Renal pelvis (tissue), 1 donor: ENCODE measurements at regions not wholly inside any gene's neighbourhood (a gene's known extent, or its start where the extent isn't known, plus 50 kb on each side); places are given as distances from the start of the nearest gene placed in this dataset.

Experiments
- DNase-seq: peaks from one replicate; pipeline ENCODE4 v3.0.0-alpha.2; 2013

GRCh38 chr10:130769146-130770017, 542.1 kb downstream of the TCERG1L start:
- DNase-seq = no peak

- DNase-seq = no peak
These were observed 541.4 kb downstream of the TCERG1L start for GRCh38 chr10:130770018-130770630.

- DNase-seq = no peak
These were observed 540.0 kb downstream of the TCERG1L start for GRCh38 chr10:130771491-130771946.

- DNase-seq = no peak
These were observed 539.5 kb downstream of the TCERG1L start for GRCh38 chr10:130772056-130772455.

DNA sequence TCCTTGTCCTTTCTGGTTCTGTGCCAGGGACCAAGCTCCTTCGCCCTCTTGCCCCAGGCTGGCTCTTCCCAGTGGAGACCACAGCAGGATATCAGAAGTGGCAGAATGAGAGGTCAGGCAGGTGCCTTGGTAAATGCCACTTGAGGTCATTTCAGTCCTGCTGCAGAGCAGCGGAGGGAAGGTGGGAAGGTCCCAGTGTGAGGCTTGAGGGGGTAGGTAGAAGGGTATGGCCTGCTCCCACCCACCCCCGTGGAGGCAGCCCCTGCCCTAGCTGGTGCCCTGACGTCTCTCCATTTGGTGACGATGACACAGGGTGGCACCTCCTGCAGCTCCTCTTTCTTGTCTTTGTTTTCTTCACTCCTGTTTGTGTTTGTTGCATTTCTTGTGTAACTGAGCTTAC, 538.8 kb downstream of the TCERG1L start:
- DNase-seq = no peak

DNA sequence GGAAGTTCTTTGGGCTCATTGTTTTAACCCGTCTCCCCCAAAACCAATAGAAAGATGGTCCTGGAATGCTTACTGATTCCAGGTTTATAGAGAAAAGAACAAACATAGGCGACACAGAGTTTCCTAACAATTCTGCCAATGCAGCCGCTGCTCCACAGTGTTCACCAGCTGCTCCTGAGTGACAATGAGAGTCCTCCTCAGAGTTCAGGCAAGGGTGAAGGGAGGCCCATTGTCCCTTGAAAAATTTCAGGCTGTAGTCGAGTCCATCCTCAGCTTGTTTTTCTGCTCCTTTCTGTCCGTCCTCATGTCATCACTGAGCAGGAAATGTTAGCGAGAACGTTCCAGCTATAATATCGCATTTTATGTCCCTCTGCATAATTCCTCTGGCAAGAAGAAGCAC, 537.6 kb downstream of the TCERG1L start:
- DNase-seq = no peak

- no peak for DNase-seq
These were observed 536.6 kb downstream of the TCERG1L start for GRCh38 chr10:130774871-130775270.

GRCh38 chr10:130775311-130775710, 536.2 kb downstream of the TCERG1L start:
- DNase-seq = no peak

- DNase-seq = no peak
These were observed 534.8 kb downstream of the TCERG1L start for GRCh38 chr10:130776724-130777123.

GRCh38 chr10:130777507-130778165, 533.9 kb downstream of the TCERG1L start:
- DNase-seq = no peak

GRCh38 chr10:130778166-130778545, 533.4 kb downstream of the TCERG1L start:
- no peak for DNase-seq

- no peak for DNase-seq
These were observed 530.8 kb downstream of the TCERG1L start for GRCh38 chr10:130780763-130781162.

GRCh38 chr10:130781206-130781605, 530.3 kb downstream of the TCERG1L start:
- DNase-seq = no peak

GRCh38 chr10:130781623-130782022, 529.9 kb downstream of the TCERG1L start:
- no peak for DNase-seq

DNA sequence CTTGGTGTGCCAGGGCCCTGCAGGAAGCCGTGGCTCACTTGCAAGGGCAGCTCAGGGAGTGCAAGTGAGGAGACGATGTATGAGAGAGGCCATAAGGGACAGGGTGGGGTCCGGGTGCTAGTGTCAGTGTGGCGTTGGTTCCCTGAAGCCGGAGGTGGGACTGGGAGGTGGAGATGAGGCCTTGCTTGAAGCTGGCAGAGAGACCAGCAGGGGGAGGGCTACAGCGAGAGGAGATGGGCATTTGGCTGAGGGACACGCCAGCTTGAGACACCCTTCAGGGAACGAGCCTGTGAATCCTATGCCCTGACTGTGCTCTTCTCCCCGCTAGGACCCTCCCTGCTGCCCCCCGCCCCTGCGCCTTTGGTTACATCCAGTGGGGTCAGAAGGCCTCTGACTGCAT, 529.1 kb downstream of the TCERG1L start:
- no peak for DNase-seq

GRCh38 chr10:130784326-130784725, 527.2 kb downstream of the TCERG1L start:
- DNase-seq = no peak

DNA sequence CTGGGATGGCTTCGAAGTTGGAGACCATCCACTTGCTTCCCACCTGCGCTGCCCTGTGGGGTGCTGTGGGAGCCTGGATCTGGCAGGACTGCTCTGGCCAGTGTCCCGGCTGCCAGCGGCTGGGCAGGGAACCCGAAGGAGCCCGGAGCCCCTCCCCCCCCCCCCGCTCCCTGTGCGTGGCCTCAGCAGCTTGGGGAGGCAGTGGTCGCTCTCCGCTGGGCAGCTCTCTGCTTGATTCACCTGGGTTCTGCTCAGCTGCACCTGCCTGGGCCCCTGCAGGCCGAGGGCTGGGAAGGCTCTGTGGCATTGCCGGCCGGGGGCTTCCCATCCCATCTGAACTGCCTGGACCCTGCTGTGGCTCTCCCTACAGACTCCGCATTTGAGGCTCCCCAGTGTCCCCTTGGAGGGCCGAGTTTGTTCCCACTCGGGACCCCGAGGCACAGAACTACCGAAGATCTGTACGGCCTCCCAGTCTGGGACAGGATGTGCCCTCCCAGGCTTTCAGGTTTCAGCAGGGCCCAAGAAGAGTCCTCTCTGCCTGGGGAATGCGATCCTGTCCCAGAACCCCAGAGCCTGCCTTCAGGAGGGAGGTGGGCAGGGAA, 525.1 kb downstream of the TCERG1L start:
- DNase-seq = no peak

GRCh38 chr10:130787243-130787642, 524.3 kb downstream of the TCERG1L start:
- no peak for DNase-seq

- no peak for DNase-seq
These were observed 523.7 kb downstream of the TCERG1L start for GRCh38 chr10:130787821-130788220.

DNA sequence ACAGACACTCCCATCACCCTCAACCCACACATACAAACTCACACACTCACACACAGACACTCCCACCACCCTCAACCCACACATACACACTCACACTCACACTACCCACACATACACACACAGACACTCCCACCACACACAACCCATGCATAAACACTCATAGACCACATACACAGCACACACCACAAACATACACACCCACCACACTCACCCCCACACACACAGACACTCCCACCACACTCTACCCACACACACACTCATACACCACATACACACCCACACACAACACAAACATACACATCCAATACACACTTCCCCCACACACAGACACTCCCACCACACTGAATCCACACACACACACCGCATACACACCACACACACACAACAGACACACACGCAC, 521.2 kb downstream of the TCERG1L start:
- DNase-seq = no peak

- no peak for DNase-seq
These were observed 519.2 kb downstream of the TCERG1L start for GRCh38 chr10:130792096-130792845.

DNA sequence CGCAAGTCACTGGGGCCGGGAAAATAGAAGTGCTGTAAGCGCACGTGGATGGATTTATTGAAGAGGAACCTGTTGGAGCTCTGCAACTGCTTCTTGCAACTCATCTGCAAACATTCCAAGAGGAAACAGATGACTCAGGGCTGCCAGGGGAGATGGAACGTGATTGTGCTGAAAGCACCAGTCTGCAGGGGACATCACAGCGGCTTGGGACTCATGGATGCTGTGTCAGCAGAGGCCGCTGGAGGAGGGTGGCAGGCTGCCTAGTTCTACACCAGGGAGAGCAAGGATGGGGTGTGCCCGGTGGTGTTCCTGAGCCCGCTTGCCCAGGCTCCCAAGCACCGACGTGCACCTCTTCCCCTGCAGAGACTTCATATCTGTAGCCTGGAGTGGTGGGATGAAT, 515.7 kb downstream of the TCERG1L start:
- no peak for DNase-seq
